ENCODE measurements at regions not wholly inside any gene's neighbourhood (a gene's known extent, or its start where the extent isn't known, plus 50 kb on each side); places are given as distances from the start of the nearest gene placed in this dataset.
A peak's percentile ranks its signal among the peaks of the same experiment; 100 is the strongest.

GRCh38 chr10:86599729-86600128 is 54.6 kb upstream of the OPN4 start:
- H3K4me3 ChIP-seq (ENCODE audit: low read depth, low read length), result no peak overlapping the region
- TF ChIP-seq, protein P1, sequence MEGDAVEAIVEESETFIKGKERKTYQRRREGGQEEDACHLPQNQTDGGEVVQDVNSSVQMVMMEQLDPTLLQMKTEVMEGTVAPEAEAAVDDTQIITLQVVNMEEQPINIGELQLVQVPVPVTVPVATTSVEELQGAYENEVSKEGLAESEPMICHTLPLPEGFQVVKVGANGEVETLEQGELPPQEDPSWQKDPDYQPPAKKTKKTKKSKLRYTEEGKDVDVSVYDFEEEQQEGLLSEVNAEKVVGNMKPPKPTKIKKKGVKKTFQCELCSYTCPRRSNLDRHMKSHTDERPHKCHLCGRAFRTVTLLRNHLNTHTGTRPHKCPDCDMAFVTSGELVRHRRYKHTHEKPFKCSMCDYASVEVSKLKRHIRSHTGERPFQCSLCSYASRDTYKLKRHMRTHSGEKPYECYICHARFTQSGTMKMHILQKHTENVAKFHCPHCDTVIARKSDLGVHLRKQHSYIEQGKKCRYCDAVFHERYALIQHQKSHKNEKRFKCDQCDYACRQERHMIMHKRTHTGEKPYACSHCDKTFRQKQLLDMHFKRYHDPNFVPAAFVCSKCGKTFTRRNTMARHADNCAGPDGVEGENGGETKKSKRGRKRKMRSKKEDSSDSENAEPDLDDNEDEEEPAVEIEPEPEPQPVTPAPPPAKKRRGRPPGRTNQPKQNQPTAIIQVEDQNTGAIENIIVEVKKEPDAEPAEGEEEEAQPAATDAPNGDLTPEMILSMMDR (conservative IDR thresholded peaks at IDR 0.05; ENCODE audit: low read depth, low read length), result no peak
- peak; percentile 40 for DNase-seq (ENCODE audit: low read depth)

DNA sequence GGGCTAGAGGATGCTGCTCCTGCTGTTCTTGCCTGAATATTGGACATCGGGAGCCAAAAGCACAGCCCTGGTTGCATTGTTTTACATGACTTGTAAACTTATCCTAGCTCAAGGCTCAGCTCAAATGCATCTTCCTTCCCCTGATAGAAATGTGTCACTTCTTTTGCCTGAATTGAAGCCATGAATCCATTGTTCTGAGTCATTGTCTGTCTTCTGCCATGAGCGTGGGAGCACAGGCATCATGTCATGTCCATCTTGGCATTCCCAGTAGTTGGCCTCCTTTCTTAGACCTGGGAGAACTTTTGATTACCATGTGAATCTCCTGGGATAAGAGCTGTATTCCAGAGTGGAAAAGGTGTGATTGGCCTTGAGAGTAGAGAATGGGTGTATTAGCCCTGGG is 54.1 kb upstream of the OPN4 start:
- H3K4me3 ChIP-seq (ENCODE audit: low read depth, low read length), result no peak overlapping the region
- TF ChIP-seq, protein P1 (conservative IDR thresholded peaks at IDR 0.05; ENCODE audit: low read depth, low read length), result no peak
- DNase-seq (ENCODE audit: low read depth), result no peak

DNA sequence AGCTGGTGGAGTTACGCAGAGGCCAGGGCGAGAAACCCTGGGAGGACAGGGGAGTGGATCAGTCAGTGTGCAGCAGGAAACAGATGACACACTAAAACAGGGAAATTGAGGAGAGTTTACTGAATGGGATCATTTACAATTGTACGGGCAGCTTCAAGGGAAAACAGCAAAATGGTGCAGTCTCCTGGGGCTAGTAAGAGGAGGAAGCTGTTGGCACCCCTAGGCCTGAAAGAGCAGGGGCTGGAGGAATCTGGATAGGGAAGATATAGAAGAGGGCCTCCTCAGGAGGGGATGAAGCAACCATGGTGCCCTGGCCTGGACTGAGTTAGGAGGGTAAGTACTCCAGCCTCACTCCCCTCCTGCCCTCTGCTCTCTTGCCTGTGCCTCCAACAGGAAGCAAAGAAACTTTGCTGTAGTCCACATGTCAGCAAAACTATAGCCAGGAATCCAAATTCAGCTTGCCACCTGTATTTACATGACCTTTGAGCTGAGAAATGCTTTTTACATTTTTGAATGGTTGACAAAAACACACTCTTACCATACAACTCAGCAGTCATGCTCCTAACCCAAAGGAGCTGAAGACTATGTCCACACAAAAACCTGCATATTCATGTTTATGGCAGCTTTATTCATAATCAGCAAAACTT is 52.3 kb upstream of the OPN4 start:
- TF ChIP-seq, protein P1 (conservative IDR thresholded peaks at IDR 0.05; ENCODE audit: low read depth, low read length), result no peak
- peak; percentile 40 for DNase-seq (ENCODE audit: low read depth)
- H3K4me3 ChIP-seq (ENCODE audit: low read depth, low read length), result no peak overlapping the region

- DNase-seq (ENCODE audit: low read depth), result peak; percentile 21
- H3K4me3 ChIP-seq (ENCODE audit: low read depth, low read length), result no peak overlapping the region
- TF ChIP-seq, protein P1 (conservative IDR thresholded peaks at IDR 0.05; ENCODE audit: low read depth, low read length), result no peak
Observed at GRCh38 chr10:86603256-86603655, 51.1 kb upstream of the OPN4 start.
